ENCODE measurements at regions not wholly inside any gene's neighbourhood (a gene's known extent, or its start where the extent isn't known, plus 50 kb on each side); places are given as distances from the start of the nearest gene placed in this dataset.

DNA sequence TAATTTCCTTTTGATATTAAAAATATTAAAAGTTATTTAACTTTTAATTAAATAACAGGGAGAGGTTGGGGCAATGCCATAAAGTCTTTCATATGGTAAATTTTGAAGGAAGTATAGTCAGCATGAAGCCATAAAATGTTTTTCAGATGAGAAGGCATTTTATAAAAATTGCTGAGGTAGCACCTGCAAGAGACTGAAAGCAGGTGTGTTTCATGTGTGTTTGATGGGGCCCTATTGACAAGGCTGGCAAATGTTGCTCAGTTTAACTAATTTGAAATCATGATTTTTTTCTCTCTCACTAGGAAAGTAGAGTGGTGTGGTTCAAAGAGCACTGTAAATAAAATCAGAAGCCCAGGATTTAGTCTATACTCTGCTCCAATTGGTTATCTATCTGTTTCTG is 805.8 kb upstream of the C9orf72 start:
- Mint-ChIP-seq H3K27ac (no peak overlapping the region), H3K27me3 (no peaks in the 10 kb centered on the region), H3K9me3 (peaks cover 2% of the 10 kb centered on the region), H3K4me1 (ENCODE audit: low read depth) (no peaks in the 10 kb centered on the region), H3K4me3 (no peak overlapping the region), H3K36me3 (ENCODE audit: low read depth) (no peaks in the 10 kb centered on the region)
- no peak for DNase-seq
- ATAC-seq = no peak
- TF ChIP-seq, protein P1, sequence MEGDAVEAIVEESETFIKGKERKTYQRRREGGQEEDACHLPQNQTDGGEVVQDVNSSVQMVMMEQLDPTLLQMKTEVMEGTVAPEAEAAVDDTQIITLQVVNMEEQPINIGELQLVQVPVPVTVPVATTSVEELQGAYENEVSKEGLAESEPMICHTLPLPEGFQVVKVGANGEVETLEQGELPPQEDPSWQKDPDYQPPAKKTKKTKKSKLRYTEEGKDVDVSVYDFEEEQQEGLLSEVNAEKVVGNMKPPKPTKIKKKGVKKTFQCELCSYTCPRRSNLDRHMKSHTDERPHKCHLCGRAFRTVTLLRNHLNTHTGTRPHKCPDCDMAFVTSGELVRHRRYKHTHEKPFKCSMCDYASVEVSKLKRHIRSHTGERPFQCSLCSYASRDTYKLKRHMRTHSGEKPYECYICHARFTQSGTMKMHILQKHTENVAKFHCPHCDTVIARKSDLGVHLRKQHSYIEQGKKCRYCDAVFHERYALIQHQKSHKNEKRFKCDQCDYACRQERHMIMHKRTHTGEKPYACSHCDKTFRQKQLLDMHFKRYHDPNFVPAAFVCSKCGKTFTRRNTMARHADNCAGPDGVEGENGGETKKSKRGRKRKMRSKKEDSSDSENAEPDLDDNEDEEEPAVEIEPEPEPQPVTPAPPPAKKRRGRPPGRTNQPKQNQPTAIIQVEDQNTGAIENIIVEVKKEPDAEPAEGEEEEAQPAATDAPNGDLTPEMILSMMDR (IDR thresholded peaks at IDR 0.05) = no peak
- CTCF ChIA-PET = no interaction called here
- POLR2A ChIA-PET = no interaction called here
- intact Hi-C loops (cut with micrococcal nuclease) = no loop called here

DNA sequence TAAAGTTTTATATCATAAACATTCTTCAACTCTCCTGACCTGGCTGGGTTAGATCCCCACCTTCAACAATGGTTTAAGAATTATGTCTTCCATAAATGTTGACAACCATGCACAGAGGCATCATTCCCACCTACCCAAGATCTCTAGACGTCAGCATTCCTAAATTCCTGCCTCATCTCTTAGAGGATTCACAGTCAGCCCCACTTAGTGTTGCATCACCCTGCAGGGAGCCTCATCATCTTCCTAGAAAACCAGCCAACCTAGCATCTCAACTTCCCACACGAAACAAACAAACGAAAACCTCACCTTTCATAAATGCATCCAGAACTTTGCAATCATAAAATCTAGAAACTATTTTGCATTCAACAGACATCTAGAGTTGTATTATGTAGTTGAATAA is 816.1 kb upstream of the C9orf72 start:
- Mint-ChIP-seq H3K4me3 (no peak overlapping the region), H3K27ac (no peak overlapping the region), H3K36me3 (ENCODE audit: low read depth) (no peaks in the 10 kb centered on the region), H3K4me1 (ENCODE audit: low read depth) (no peaks in the 10 kb centered on the region), H3K9me3 (no peaks in the 10 kb centered on the region), H3K27me3 (no peaks in the 10 kb centered on the region)
- ChIA-PET POLR2A (no interaction called here), CTCF (no interaction called here)
- intact Hi-C loops (cut with micrococcal nuclease) = no loop called here
- TF ChIP-seq, protein P1 (IDR thresholded peaks at IDR 0.05) = no peak
- ATAC-seq (no peak), DNase-seq (no peak)

DNA sequence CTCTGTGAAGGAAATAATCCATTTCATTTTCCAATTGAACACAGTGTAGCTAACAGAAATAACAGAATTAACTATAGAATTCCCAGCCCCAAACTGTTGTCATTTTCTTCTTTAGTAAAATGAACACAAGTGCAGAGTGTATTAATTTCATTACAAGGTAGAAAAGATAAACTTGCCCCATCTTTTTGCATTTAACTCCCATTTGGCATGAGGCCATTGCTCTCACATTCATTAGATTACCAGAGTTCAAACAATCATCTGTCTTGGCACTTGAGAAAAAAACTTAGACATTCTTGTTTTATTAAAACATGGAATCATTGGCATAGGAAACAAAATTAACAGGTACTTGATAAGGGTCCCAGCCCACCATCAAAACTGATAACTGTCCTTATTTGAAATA is 821.5 kb upstream of the C9orf72 start:
- Mint-ChIP-seq H3K27ac (no peak overlapping the region), H3K4me3 (no peak overlapping the region), H3K27me3 (no peaks in the 10 kb centered on the region), H3K36me3 (ENCODE audit: low read depth) (no peaks in the 10 kb centered on the region), H3K4me1 (ENCODE audit: low read depth) (no peaks in the 10 kb centered on the region), H3K9me3 (peaks cover 4% of the 10 kb centered on the region)
- ChIA-PET CTCF (no interaction called here), POLR2A (no interaction called here)
- ATAC-seq (no peak), DNase-seq (no peak)
- intact Hi-C loops (cut with micrococcal nuclease) = no loop called here
- TF ChIP-seq, protein P1 (IDR thresholded peaks at IDR 0.05) = no peak

DNA sequence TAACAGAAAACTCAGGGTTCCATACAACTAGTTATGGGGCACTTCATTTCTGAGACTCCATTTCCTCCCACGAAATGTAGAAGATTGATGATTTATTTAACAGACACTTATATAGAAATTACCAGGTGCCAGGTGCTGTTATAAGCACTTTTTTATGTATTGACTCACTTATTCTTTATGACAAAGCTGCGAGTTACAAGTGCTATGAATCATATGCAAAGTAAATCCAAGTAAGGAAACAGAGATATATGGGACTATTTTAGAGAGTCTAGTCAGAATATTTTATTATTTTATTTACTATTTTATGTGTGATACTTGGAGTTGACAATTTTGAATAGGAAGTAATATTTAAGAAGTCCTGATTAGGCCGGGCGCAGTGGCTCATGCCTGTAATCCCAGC is 822.8 kb upstream of the C9orf72 start:
- TF ChIP-seq, protein P1 (IDR thresholded peaks at IDR 0.05) = no peak
- ChIA-PET CTCF (no interaction called here), POLR2A (no interaction called here)
- DNase-seq (no peak), ATAC-seq (no peak)
- H3K27me3 Mint-ChIP-seq = no peaks in the 10 kb centered on the region
- peaks cover 4% of the 10 kb centered on the region for H3K9me3 Mint-ChIP-seq
- no peak overlapping the region for H3K27ac Mint-ChIP-seq
- H3K4me3 Mint-ChIP-seq = no peak overlapping the region
- no peaks in the 10 kb centered on the region for H3K36me3 Mint-ChIP-seq (ENCODE audit: low read depth)
- H3K4me1 Mint-ChIP-seq (ENCODE audit: low read depth) = no peaks in the 10 kb centered on the region
- intact Hi-C loops (cut with micrococcal nuclease) = no loop called here

DNA sequence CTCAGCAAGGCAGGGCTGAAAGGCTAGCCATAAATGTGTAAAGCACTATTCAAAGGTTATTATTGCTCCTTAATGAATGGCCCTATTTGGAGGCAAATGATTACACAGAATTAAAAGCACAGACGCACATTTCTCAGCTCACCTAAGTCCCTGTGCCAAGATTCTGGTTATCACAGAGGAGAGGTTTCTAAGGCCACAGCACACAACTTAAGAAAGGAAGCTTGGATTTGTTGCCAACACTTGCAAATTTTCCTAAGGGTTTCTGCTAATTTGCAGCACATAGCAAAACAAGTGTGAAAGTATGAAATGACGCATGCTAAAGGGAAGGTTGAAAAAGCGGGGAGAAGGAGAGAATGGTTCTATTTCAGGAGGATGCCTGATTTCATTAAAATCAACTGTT is 834.1 kb upstream of the C9orf72 start:
- Mint-ChIP-seq H3K27ac (no peak overlapping the region), H3K27me3 (no peaks in the 10 kb centered on the region), H3K4me3 (no peak overlapping the region), H3K9me3 (peaks cover 1% of the 10 kb centered on the region), H3K4me1 (ENCODE audit: low read depth) (no peaks in the 10 kb centered on the region), H3K36me3 (ENCODE audit: low read depth) (no peaks in the 10 kb centered on the region)
- ATAC-seq = no peak
- intact Hi-C loops (cut with micrococcal nuclease) = no loop called here
- ChIA-PET POLR2A (no interaction called here), CTCF (no interaction called here)
- no peak for DNase-seq
- TF ChIP-seq, protein P1 (IDR thresholded peaks at IDR 0.05) = no peak
